Stimulated activated CD4-positive, alpha-beta T cell treated with anti-CD3 and anti-CD28 coated beads, TNF-alpha, amount 100 ng/mL, for 48 hours (primary cell): ENCODE measurements at regions not wholly inside any gene's neighbourhood (a gene's known extent, or its start where the extent isn't known, plus 50 kb on each side); places are given as distances from the start of the nearest gene placed in this dataset.
"Not testable (repeated sequence)": the region's sequence is repeated elsewhere in the genome, so short reads cannot be mapped to it uniquely, and the experiment has no call there.

ENCODE experiments used
- DNase-seq, 3 donors: peaks; one replicate each; pipeline ENCODE4 v3.0.0-alpha.2; 2020; ENCODE audit warnings: low read depth in 3 of 3

DNA sequence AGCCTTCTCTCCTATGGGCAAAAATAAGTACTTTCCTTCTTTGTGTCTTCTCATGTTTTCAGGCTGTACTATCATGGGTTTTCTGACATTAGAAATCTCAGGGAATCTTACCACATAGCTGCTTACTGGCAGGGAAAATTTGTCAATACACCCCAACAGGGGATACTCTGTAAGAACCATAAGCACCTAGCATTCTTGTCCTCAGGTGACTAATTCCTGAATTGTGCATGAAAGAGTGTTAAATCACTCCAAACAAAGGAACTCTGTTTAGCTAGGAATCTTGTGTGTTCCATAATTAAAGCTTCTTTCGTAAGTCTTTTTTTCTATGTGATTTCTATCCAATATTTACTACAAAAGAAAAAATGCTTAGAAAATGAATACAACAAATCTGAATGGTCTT is 206.7 kb upstream of the POT1 start:
- DNase-seq = no peak

DNA sequence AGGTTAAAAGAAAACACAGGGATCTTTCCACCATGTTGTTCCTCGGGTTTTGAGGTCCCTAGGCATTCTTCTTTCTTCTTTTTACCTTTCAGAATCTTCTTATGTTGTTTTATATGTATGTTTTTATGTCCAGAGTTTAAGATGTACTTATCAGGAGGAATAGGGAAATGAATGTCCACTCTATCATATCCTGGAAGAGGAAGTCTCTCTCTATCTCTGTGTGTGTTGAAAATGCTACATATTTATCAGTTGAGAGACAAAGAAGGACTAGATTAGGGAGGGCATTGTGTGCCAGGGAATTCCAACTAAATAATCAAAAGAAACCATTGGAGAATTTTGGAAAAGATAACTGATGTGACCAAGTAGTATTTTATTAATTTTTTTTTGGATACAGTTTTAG is 200.5 kb upstream of the POT1 start:
- no peak for DNase-seq

DNA sequence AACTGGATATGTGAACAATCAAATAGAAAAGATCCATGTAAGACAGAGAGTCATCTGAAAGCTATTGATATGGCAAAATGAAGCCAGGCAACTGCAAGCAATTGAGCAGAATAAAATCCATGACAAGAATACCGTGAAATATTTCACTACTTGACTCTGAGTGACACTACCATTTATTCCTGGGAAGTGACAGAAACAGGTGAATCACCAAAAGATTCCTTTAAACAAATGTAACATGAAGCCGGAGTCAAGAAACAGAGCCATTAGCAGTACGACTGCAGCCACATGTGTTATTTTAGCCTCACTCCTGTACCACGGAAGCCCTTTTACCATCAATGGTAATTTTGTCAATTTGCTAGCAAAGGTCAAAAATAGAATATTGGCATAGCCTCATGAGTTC is 197.7 kb upstream of the POT1 start:
- DNase-seq = no peak

DNA sequence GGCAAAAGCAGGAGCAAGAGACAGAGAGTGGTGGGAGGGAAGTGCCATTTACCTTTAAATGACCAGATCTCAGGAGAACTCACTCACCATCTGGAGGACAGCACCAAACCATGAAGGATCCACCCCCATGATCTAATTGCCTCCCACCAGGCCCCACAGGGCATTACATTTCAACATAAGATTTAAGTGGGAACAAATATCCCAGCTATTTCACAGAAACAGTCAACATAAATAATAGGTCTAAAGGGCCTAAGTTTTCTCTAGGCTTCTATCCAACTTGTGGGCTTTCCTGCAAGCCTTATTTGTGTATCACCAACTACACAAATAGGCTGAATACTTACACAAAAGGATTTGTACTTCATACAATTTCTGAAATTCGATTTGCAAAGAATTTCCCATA is 196.8 kb upstream of the POT1 start:
- DNase-seq = no peak

DNA sequence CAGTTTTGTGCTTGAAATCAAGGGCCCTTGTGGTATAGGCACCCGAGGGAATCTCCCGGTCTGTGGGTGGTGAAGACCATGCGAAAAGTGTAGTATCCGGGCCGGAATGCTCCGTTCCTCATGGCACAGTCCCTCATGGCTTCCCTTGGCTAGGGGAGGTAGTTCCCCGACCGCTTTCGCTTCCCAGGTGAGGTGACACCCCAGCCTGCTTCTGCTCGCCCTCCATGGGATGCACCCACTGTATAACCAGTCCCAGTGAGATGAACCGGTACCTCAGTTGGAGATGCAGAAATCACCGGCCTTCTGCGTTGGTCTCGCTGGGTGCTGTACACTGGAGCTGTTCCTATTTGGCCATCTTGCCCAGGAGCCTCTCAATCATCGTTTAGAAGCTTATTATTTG is 195.7 kb upstream of the POT1 start:
- DNase-seq = no peak

DNA sequence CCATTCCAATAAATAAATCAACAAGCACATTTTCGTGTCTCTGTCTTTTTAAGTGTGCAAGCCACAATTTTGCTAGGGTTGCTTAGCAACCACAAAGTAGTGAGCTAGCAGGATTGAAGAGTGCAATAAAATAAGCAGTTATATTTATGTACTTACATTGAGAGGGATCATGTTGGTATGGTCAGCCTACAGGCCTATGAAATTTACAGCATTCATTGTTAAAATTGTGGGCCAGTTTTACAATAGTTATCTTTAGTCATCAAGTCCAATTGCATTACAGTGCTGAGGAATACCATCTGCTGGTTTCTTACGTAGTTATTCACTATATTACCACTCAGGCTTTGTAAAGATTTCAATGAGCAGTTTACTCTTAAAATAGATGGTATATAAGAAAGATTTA is 192.5 kb upstream of the POT1 start:
- DNase-seq = no peak

DNA sequence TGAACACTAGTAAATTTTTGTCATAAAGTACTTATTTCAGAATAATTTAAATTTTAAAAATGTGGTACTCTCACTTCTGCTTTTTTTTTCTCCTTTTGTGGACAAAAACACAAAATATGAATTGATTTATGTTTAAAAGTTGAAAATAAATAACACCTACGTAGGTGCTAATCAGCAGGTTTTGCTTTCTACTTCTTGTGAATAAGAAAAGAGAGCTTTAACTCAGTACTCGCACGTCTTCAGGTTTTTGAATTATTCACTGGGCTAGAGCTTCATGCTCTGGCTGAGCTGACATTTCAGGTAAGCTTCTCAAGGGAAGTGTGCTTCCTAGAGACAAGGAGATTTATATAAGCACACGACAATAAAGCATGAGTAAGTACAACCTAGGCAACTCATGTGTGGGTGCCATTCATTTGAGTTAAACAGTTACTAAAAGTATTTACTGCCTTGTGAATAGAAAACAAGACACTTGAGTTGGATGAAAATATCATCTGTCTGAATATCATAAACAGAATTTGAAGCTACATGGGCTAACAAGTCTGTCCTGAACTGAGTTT is 190.0 kb upstream of the POT1 start:
- no peak for DNase-seq

DNA sequence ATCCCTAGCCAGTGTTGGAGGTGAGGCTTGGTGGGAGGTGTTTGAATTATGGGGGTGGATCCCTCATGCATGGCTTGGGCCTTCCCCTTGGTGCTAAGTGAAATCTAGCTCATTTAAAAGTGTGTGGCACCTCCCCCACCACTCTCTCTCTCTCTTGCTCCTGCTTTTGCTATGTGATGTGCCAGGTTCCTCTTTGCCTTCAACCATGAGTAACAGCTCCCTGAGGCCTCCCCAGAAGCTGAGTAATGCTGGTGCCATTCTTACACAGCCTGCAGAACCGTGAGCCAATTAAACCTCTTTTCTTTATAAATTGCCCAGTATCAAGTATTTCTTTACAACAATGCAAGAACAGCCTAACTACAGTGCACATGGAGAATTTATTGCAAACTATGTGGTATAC is 188.8 kb upstream of the POT1 start:
- DNase-seq = peak in 1 of 3 donors; percentile 0

DNA sequence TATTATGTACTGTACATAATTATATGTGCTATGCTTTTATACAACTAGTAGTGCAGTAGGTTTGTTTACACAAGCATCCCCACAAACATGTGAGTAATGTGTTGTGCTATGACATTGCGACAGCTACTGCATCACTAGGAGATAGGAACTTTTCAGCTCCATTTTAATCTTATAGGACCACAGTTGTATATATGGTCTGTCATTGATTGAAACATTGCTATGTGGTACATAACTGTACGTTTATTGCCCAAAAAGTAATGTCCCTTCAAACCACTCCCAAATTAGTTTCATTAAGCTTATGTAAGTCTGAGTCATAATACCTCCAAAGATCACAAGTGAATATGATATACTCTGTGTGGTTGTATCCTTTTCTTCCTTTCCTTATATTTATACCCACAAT is 183.2 kb upstream of the POT1 start:
- DNase-seq = no peak

DNA sequence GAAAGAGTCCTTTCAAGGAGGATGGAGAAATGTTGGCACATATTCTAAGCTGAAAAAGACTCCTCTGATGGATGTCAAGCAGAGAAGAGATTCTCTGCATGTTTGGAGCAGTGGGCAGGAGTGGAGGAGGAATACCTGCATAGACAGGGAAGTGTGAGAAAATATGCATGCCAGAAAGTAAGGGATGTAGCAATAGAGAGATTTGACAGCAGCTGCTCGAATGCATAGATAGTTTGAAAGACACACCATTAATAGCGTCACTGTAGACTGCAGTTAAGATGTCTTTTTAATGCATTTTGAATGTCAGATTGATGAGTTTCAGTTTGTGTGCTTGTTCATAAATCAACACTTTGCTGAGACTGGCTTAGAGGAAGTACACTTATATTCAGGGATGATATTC is 169.9 kb upstream of the POT1 start:
- DNase-seq = no peak

DNA sequence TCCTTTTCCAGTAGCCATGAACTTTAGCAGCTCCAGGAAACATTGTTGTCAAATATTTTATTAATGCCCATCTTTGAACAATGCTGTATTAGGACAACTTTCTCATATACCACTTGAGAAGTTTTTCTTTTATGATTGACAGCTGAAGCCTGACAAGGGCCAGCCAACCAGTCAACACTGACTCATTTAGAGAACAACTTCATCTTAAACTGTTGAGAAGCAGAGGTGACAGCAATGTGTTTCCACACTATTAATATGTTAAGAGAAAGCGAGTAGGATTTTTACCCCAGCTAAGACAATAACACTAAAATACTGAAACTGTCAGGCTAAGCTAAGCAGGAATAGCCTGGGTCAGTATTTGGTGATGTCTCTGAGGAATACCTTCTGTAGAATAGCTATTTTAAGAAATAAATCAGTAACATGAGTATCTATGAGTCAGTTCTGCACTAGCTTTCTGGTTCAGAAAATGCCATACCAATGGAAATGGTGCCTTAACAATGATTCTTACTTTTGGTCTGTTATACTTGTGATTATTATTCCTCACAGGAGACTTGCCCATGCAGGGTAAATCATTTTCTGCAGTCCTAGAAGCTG is 168.8 kb upstream of the POT1 start:
- no peak for DNase-seq

DNA sequence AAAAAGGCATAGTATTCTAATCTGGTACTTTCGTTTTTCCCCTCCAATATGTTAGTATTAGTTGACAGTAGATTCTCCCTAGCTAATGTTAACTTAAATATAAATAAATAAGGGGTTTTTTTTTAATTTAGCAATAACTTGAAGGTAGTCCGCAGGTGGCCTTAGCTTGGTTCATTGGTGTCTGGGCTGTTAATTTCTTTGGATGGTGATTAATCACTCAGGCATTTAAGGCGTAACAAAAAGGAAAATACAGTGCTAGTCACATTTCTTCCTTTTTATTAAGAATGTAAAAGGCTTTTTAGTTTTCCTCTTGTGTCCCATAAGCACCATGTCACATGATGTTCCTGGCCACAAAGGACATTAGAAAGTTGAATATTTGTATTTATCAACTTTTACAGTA is 161.0 kb upstream of the POT1 start:
- DNase-seq = no peak

DNA sequence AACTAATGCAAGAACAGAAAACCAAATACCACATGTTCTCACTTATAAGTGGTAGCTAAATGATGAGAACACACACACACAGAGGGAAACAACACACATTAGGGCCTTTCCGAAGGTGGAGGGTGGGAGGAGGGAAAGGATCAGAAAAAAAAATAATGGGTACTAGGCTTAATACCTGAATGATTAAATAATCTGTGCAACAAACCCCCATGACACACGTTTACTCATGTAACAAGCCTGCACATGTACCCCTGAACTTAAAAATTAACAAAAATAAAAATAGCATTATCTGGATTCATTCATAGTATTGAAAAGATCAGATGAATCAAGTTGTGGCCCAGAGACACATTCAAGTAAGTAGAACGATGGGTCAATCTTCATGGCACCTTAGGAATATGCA is 159.5 kb upstream of the POT1 start:
- DNase-seq = no peak

DNA sequence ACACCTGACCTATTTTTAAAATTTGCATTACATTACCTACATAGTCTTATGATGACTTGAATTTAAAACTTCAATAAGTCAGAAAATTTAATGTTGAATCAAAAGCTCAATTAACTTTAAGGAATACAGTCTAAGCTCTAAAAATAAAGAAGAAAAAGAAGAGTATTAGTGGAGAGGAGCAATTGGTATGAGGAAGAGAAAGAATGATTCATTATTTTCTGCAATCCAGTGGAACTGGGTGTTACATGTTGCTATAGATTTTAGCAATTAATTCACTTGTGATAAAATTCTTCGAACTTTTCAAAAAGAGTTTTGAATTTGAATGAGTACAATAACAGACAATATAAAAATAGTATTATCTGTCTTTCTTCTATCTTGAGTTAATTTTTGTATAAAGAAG is 158.9 kb upstream of the POT1 start:
- no peak for DNase-seq

DNA sequence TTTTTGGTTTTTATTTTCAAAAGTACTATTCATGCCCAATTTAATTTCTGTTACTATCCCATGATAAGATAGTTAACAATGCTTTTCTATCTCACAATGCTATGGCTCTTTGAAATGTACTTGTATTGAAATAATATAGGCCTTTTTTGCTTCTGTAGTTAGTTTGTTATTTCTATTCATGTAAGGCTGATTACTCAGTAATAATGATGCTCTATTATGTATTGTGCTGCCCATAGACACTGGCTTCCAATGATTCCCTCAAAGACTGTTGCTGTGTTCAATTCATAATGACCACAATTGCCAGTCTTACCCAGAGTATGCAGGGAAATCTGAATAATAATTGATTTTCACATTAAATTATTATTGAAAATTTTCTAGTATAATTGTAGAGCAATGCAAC is 155.5 kb upstream of the POT1 start:
- no peak for DNase-seq

DNA sequence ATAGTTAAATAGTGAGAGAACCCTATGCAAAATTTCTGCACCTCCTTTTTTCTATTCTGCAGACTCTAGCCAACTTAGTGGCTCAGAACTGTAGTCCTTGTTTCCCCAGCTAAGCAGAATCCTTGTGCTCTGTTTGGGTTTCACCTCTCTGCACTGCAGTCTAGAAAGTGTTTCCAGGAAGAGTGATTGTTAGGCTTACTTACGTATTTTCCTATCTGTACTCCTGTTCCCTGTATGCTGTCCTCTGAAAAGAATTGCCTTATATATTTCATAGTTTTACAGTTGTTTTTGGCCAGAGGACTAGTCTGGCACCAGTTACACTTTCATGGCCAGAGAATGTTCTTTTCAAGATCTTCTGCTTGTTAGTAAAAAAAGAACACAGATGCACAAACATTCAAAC is 154.6 kb upstream of the POT1 start:
- DNase-seq = no peak

DNA sequence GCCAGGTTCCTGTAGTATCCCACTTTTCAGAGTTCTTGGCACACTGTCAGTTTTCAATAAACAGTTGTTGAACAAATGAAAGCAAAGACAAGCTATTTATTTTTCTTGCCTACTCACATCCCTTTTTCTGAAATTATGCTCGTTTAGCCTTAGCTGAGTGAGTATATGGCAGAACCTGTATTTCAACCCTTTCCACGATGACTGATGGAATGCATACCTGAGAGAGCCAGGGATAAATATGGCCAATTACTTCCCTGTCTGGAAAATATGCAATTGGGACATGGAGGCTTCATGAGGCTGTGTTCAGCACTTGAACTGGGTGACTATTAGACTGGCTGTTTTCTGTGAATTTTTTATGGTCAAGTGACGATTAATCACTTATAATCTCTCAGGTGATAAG is 144.5 kb upstream of the POT1 start:
- no peak for DNase-seq

DNA sequence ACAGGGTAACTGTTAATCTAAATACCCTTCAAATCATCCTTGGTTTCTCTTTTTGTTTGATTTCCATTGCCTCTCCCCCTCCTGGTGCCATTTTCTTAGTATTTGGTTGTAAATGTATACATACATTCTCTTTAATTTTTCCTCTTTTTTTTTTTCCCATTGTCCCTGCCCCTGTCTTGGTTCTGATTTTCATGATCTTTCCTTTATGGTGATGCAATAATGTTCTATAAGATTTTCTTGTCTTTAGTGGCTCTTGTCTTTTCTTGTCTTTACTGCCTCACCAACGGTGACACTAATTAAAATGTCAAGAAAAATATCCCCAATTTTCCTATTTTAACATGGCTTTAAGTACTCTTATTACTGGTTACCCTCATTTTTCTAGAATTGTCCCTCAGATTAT is 135.9 kb upstream of the POT1 start:
- no peak for DNase-seq

DNA sequence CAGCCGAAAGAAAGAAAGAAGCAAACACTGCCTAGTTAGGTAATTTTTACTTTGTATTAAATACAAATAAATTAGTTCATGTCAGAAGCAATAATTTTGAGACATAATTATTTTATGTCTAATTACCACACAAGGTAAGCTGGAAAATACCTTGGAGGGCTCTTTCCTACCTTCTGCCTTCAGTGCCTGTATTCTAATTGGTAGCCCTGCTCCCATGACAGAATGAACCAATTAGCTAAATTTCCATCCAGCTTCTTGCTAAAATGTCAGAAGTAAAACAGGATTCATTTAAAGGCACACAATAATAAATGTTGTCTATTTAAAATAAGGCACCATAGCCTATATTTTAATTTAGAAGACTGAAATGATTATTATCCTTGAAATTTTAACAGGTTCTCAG is 135.4 kb upstream of the POT1 start:
- DNase-seq = no peak

DNA sequence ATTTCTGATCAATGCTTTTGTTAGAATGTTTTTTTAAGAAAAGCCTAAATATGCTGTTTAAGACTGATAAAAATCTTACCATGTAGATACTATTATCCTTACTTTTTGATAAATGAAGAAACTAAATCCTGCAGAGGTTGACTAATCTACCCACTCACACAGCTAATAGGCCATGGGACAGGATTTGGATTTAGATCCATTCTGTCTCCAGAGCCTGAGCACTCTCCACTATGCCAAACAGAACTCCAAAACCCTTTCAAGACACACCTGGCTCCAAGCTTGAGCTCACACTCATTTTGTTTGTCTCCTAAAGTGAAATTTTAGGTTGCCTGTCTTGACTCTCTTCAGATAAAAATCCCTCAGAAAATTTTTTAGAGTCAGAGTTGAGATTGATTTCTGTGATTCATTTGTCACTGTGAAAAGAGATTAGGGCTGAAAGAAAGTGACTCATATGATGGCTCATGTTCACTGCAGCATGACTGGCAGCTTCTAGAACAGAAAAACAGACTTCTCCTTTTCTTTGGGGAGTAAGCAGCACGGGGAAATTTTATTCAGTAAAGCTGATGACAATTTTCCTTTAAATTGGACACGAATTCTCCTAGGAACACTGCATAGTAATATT is 132.3 kb upstream of the POT1 start:
- DNase-seq = no peak

DNA sequence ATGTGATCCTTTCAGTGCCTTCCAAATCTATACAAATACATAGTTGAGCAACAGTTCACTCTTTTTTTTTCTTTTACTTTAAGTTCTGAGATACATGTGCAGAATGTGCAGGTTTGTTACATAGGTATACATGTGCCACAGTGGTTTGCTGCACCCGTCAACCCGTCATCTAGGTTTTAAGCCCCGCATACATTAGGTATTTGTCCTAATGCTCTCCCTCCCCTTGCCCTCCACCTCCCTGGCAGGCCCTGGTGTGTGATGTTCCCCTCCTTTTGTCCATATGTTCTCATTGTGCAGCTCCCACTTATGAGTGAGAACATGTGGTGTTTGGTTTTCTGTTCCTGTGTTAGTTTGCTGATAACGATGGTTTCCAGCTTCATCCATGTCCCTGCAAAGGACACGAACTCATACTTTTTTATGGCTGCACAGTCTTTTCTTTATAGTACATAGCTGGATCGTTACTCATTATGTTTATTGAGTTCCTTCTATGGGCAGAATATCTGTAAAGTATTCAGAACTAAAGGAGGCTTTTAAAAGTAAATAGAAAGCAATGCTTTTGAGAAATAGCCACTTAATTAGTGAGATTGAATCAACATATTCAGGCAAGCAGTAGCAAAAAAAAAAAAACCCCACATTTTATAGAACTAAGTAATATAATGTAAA is 131.6 kb upstream of the POT1 start:
- DNase-seq = not testable (repeated sequence)

DNA sequence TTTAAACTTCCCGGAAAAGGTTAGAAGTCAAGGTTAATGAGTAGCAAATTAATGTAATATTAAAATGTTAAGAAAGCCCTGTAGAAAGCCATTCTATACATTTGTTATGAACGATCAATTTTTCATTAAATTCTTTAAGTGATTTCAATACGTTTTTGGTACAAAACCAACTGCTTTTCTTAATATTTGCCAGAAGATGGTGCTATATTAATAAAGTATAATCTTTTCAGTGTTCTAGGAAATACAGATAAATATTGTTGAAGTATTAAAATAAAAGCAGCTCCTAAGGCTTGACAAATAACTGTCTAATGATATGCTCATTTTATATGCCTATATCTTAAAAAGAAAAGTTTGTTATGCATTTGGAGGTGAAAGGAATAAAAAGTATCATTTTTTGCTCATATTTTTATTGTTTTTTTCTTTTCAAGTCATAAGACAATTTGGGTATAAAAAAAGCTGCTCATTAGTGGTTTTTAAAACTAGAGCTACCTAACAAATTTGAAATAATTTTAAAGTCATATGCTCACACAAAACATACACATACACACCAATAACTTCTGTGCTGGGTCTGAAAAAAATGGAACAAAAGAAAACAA is 130.3 kb upstream of the POT1 start:
- no peak for DNase-seq

DNA sequence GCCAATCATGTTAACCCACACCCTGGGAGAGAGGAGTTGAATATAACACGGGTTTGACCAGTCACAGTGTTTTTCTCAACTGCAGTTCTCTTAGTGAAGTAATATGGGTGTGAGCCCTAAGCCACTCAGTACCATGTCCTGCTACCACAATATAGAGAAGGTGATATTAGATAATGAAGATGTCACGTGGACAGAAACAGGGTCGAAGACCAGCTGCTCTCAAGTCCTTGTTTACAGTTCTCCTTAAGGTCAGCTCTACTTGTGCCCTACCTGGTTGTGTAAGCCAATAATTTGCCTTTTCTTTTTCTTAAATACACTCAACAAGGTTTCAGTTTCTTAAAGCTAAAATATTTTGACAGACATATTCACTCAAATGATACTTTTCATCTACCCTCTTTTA is 128.3 kb upstream of the POT1 start:
- DNase-seq = no peak
